ENCODE measurements at regions not wholly inside any gene's neighbourhood (a gene's known extent, or its start where the extent isn't known, plus 50 kb on each side); places are given as distances from the start of the nearest gene placed in this dataset.

DNA sequence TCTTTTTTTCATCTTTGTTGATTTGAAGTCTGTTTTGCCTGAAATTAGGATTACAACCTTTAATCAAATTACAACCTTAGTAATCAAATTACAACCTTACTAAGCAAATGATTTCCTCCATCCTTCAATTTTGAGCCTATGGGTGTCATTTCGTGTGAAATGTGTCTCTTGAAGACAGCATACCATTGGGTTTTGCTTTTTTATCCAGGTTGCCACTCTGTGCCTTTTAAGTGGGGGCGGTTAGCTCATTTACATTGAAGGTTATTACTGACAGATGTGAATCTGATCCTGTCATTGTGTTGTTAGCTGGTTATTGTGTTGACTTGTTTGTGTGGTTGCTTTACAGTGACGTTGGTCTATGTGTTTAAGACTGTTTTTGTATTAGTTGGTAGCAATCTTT lies 74.8 kb upstream of the BCL9 start:
- Histone ChIP-seq H3K4me1 (no peaks in the 10 kb centered on the region), H3K27me3 (no peaks in the 10 kb centered on the region), H3K36me3 (no peaks in the 10 kb centered on the region), H3K4me3 (no peak overlapping the region), H3K27ac (no peak overlapping the region), H3K9me3 (no peaks in the 10 kb centered on the region)
- no peak for DNase-seq
- intact Hi-C loops (cut with DNase I; ENCODE audit: low total_unique reads): no loop called here
- TF ChIP-seq POLR2A (IDR thresholded peaks at IDR 0.05): no peak
- TF ChIP-seq, protein P1, sequence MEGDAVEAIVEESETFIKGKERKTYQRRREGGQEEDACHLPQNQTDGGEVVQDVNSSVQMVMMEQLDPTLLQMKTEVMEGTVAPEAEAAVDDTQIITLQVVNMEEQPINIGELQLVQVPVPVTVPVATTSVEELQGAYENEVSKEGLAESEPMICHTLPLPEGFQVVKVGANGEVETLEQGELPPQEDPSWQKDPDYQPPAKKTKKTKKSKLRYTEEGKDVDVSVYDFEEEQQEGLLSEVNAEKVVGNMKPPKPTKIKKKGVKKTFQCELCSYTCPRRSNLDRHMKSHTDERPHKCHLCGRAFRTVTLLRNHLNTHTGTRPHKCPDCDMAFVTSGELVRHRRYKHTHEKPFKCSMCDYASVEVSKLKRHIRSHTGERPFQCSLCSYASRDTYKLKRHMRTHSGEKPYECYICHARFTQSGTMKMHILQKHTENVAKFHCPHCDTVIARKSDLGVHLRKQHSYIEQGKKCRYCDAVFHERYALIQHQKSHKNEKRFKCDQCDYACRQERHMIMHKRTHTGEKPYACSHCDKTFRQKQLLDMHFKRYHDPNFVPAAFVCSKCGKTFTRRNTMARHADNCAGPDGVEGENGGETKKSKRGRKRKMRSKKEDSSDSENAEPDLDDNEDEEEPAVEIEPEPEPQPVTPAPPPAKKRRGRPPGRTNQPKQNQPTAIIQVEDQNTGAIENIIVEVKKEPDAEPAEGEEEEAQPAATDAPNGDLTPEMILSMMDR (IDR thresholded peaks at IDR 0.05): no peak

- TF ChIP-seq, protein P1 (IDR thresholded peaks at IDR 0.05): no peak
These were observed 71.2 kb upstream of the BCL9 start for GRCh38 chr1:147470079-147470478.

DNA sequence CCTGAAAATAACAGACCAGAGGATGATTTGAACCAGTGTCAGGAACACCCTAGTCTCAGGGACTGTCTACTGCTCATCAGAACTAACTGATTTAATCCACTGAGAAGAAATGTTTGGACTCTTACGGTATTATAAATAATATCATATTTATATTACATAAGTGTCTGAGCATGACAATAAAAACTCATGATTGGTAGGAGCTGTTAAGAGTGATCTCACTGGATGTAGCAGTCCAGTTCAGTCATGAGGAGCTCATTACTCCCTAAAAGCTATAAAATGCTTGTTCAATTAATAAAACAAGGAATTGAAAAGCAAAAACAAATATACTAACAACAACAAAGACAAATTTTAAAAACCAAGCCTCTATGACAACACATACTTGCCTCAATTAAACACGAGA lies 68.8 kb upstream of the BCL9 start:
- H3K36me3 ChIP-seq: no peaks in the 10 kb centered on the region
- H3K27me3 ChIP-seq: no peaks in the 10 kb centered on the region
- DNase-seq: no peak
- H3K9me3 ChIP-seq: no peaks in the 10 kb centered on the region
- no peak overlapping the region for H3K27ac ChIP-seq
- TF ChIP-seq, protein P1 (IDR thresholded peaks at IDR 0.05): no peak
- TF ChIP-seq POLR2A (IDR thresholded peaks at IDR 0.05): no peak
- no peak overlapping the region for H3K4me3 ChIP-seq
- H3K4me1 ChIP-seq: no peaks in the 10 kb centered on the region
- intact Hi-C loops (cut with DNase I; ENCODE audit: low total_unique reads): no loop called here

More at GRCh38 chr1:147470079-147470478, 71.2 kb upstream of the BCL9 start:
- H3K4me1 ChIP-seq: no peaks in the 10 kb centered on the region
- no peaks in the 10 kb centered on the region for H3K27me3 ChIP-seq
- H3K9me3 ChIP-seq: no peaks in the 10 kb centered on the region
- no peak overlapping the region for H3K4me3 ChIP-seq
- intact Hi-C loops (cut with DNase I; ENCODE audit: low total_unique reads): no loop called here
- no peaks in the 10 kb centered on the region for H3K36me3 ChIP-seq
- H3K27ac ChIP-seq: no peak overlapping the region
- DNase-seq: no peak

GRCh38 chr1:147472966-147473732 lies 68.2 kb upstream of the BCL9 start:
- no peak for DNase-seq
- H3K27me3 ChIP-seq: no peaks in the 10 kb centered on the region
- no peak overlapping the region for H3K4me3 ChIP-seq
- H3K4me1 ChIP-seq: no peaks in the 10 kb centered on the region
- intact Hi-C loops (cut with DNase I; ENCODE audit: low total_unique reads): no loop called here
- TF ChIP-seq POLR2A (IDR thresholded peaks at IDR 0.05): no peak
- TF ChIP-seq, protein P1 (IDR thresholded peaks at IDR 0.05): no peak
- H3K9me3 ChIP-seq: no peaks in the 10 kb centered on the region
- no peaks in the 10 kb centered on the region for H3K36me3 ChIP-seq
- no peak overlapping the region for H3K27ac ChIP-seq

GRCh38 chr1:147473733-147474049 lies 67.6 kb upstream of the BCL9 start:
- Histone ChIP-seq H3K9me3 (no peaks in the 10 kb centered on the region), H3K36me3 (no peaks in the 10 kb centered on the region), H3K27ac (no peak overlapping the region), H3K4me3 (no peak overlapping the region), H3K4me1 (no peaks in the 10 kb centered on the region), H3K27me3 (no peaks in the 10 kb centered on the region)
- intact Hi-C loops (cut with DNase I; ENCODE audit: low total_unique reads): no loop called here
- DNase-seq: no peak
- TF ChIP-seq, protein P1 (IDR thresholded peaks at IDR 0.05): no peak
- no peak for TF ChIP-seq POLR2A (IDR thresholded peaks at IDR 0.05)

All from uterus (tissue), 3 donors.